ENCODE measurements at regions not wholly inside any gene's neighbourhood (a gene's known extent, or its start where the extent isn't known, plus 50 kb on each side); places are given as distances from the start of the nearest gene placed in this dataset.

- TF ChIP-seq POLR2A (IDR thresholded peaks at IDR 0.05; ENCODE audit: extremely low read depth, insufficient read length): no peak
- TF ChIP-seq, protein P1, sequence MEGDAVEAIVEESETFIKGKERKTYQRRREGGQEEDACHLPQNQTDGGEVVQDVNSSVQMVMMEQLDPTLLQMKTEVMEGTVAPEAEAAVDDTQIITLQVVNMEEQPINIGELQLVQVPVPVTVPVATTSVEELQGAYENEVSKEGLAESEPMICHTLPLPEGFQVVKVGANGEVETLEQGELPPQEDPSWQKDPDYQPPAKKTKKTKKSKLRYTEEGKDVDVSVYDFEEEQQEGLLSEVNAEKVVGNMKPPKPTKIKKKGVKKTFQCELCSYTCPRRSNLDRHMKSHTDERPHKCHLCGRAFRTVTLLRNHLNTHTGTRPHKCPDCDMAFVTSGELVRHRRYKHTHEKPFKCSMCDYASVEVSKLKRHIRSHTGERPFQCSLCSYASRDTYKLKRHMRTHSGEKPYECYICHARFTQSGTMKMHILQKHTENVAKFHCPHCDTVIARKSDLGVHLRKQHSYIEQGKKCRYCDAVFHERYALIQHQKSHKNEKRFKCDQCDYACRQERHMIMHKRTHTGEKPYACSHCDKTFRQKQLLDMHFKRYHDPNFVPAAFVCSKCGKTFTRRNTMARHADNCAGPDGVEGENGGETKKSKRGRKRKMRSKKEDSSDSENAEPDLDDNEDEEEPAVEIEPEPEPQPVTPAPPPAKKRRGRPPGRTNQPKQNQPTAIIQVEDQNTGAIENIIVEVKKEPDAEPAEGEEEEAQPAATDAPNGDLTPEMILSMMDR (IDR thresholded peaks at IDR 0.05; ENCODE audit: low read depth, low read length): no peak
These were observed 394.7 kb upstream of the AKR1E2 start for GRCh38 chr10:4431114-4431863.

Data from NB4 (cell line).